ENCODE measurements at regions not wholly inside any gene's neighbourhood (a gene's known extent, or its start where the extent isn't known, plus 50 kb on each side); places are given as distances from the start of the nearest gene placed in this dataset.

- TF ChIP-seq EP300 (conservative IDR thresholded peaks at IDR 0.05; ENCODE audit: poor library complexity, severe bottlenecking): no peak
- TF ChIP-seq, protein P1, sequence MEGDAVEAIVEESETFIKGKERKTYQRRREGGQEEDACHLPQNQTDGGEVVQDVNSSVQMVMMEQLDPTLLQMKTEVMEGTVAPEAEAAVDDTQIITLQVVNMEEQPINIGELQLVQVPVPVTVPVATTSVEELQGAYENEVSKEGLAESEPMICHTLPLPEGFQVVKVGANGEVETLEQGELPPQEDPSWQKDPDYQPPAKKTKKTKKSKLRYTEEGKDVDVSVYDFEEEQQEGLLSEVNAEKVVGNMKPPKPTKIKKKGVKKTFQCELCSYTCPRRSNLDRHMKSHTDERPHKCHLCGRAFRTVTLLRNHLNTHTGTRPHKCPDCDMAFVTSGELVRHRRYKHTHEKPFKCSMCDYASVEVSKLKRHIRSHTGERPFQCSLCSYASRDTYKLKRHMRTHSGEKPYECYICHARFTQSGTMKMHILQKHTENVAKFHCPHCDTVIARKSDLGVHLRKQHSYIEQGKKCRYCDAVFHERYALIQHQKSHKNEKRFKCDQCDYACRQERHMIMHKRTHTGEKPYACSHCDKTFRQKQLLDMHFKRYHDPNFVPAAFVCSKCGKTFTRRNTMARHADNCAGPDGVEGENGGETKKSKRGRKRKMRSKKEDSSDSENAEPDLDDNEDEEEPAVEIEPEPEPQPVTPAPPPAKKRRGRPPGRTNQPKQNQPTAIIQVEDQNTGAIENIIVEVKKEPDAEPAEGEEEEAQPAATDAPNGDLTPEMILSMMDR (IDR thresholded peaks at IDR 0.05; ENCODE audit: poor library complexity, severe bottlenecking): no peak
- no peak for TF ChIP-seq EZH2 (IDR thresholded peaks at IDR 0.05; ENCODE audit: borderline replicate concordance, insufficient read depth, low read length, poor library complexity, severe bottlenecking)
- no peak for TF ChIP-seq POLR2AphosphoS5 (IDR thresholded peaks at IDR 0.05)
- TF ChIP-seq REST (IDR thresholded peaks at IDR 0.05; ENCODE audit: borderline replicate concordance): no peak
- no peak for TF ChIP-seq RAD21 (conservative IDR thresholded peaks at IDR 0.05)
Measured at GRCh38 chr5:164359260-164360255, 854.1 kb downstream of the MAT2B start.
